Panc1 (cell line): ENCODE measurements at regions not wholly inside any gene's neighbourhood (a gene's known extent, or its start where the extent isn't known, plus 50 kb on each side); places are given as distances from the start of the nearest gene placed in this dataset.

Experiments
- REST ChIP-seq, 2 experiments: IDR thresholded peaks; 2 replicates each; pipeline ENCODE4 v1.6.1; 2011 to 2012; ENCODE audit warnings: low read depth in 2 of 2, control low read depth in 1 of 2, low read length in 1 of 2, mild to moderate bottlenecking in 1 of 2, moderate library complexity in 1 of 2; ENCODE audit not compliant: insufficient read depth in 1 of 2
- TF ChIP-seq, protein P1 (sequence below): fragments of 450-650 bp; IDR thresholded peaks from 2 replicates; pipeline ENCODE4 v1.5.1; 2017; ENCODE audit warnings: mild to moderate bottlenecking

GRCh38 chr7:24440892-24441291, 132.4 kb upstream of the PALS2 start:
- TF ChIP-seq, protein P1, sequence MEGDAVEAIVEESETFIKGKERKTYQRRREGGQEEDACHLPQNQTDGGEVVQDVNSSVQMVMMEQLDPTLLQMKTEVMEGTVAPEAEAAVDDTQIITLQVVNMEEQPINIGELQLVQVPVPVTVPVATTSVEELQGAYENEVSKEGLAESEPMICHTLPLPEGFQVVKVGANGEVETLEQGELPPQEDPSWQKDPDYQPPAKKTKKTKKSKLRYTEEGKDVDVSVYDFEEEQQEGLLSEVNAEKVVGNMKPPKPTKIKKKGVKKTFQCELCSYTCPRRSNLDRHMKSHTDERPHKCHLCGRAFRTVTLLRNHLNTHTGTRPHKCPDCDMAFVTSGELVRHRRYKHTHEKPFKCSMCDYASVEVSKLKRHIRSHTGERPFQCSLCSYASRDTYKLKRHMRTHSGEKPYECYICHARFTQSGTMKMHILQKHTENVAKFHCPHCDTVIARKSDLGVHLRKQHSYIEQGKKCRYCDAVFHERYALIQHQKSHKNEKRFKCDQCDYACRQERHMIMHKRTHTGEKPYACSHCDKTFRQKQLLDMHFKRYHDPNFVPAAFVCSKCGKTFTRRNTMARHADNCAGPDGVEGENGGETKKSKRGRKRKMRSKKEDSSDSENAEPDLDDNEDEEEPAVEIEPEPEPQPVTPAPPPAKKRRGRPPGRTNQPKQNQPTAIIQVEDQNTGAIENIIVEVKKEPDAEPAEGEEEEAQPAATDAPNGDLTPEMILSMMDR: no peak
- TF ChIP-seq REST (IDR thresholded peaks at IDR 0.05; ENCODE audit: insufficient read depth in 1 of 2, low read depth in 2 of 2, low read length in 1 of 2): no peak
